Astrocyte (in vitro differentiated cells and primary cell): ENCODE measurements at regions not wholly inside any gene's neighbourhood (a gene's known extent, or its start where the extent isn't known, plus 50 kb on each side); places are given as distances from the start of the nearest gene placed in this dataset.

Experiments used
- CTCF ChIP-seq: IDR thresholded peaks from 2 replicates; pipeline ENCODE4 v1.5.1; 2011; ENCODE audit warnings: low read depth, mild to moderate bottlenecking, inconsistent platforms, low read length, moderate library complexity; ENCODE audit not compliant: insufficient read depth
- EZH2 ChIP-seq: IDR thresholded peaks from 2 replicates; pipeline ENCODE4 v1.6.1; 2012; ENCODE audit warnings: mild to moderate bottlenecking, low read length, inconsistent platforms; ENCODE audit not compliant: insufficient read depth

DNA sequence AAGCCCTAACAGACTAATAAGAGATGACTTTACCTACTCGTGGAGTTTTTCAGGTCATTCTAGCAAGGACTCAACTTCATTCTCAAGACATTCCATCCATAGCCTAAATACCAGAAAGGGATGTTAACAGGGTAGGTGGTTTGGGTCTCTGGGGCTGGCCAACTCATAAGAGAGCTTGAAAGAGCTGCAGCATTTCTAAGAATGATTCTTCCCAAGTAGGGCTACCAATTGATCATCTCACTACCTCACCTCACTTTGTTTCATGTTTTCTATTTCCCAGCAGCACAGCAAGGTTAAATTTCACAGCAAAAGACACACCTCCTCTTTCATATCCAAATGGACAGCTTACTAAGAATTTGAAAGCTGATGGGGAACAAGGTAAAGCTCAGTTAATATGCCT lies 614.8 kb upstream of the DIPK2B start:
- TF ChIP-seq CTCF (no peak), EZH2 (no peak)
